ENCODE measurements at regions not wholly inside any gene's neighbourhood (a gene's known extent, or its start where the extent isn't known, plus 50 kb on each side); places are given as distances from the start of the nearest gene placed in this dataset.

- TF ChIP-seq CTCF (tag by site-specific recombination; IDR thresholded peaks at IDR 0.05) (no peak), ZNF707 (tag by site-specific recombination; IDR thresholded peaks at IDR 0.05) (no peak)
Observed at GRCh38 chr2:8570637-8571036, 111.2 kb upstream of the ID2 start.
